ENCODE measurements at regions not wholly inside any gene's neighbourhood (a gene's known extent, or its start where the extent isn't known, plus 50 kb on each side); places are given as distances from the start of the nearest gene placed in this dataset.
"Not testable (repeated sequence)": the region's sequence is repeated elsewhere in the genome, so short reads cannot be mapped to it uniquely, and the experiment has no call there.

DNA sequence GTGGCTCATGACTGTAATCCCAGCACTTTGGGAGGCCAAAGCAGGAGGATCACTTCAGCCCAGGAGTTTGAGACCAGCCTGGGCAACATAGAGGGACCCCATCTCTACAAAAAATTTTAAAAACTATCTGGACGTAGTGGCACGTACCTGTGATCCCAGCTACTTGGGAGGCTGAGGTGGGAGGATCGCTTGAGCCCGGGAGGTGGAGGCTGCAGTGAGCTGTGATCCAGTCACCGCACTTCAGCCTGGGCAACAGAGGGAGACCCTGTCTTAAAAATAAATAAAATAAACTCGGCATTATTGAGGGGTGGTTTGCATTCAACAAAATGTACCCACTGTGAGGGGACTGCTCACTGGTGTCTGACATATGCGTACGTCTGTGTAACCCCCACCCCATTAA is 79.5 kb upstream of the GSE1 start:
- not testable (repeated sequence) for DNase-seq

GRCh38 chr16:85534536-85535351 is 78.4 kb upstream of the GSE1 start:
- no peak for DNase-seq

GRCh38 chr16:85535352-85536072 is 77.6 kb upstream of the GSE1 start:
- no peak for DNase-seq

GRCh38 chr16:85536073-85536410 is 77.1 kb upstream of the GSE1 start:
- no peak for DNase-seq

GRCh38 chr16:85536411-85537330 is 76.5 kb upstream of the GSE1 start:
- no peak for DNase-seq

DNA sequence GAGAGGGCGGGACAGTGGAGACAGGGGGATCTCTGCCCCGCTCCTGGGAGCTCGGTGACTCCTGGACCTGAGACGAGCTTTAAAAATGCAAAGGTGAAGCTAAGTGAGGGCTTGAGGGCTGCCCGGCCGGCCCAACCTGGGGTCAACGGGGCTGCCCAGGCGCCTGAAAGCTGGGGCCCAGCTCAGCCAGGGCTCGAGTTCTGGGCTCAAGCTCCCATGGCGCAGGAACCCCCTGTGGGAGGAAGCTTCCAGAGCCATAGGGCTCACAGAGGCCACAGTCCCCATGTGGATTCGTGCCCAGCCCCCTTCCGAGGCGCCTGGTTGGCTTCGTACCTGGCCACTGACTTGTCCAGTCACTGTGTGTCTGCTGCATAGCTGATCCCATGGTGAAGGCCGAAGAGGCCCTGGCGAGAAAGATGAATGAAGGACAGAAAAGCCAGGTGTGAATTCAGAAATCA is 75.8 kb upstream of the GSE1 start:
- no peak for DNase-seq

GRCh38 chr16:85537795-85538401 is 75.2 kb upstream of the GSE1 start:
- no peak for DNase-seq

DNA sequence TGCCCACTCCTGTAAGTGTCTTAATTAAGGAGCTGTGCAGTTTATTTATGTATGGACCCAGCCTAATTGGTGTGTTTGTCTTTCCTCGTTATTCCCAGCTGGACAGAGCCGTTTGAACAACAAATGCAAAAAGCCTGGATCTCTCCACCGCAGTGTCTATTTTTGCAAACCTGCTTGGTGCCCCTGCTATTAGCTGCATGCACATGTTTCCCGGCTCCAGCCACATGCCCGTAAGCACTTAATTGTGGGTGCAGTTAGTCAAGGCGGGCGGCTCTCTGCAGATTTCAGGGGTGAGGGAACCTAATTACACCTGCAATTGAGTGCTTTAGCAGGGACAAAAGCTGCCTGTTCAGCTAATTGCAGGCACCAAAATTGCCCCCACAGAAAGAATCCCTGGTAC is 74.0 kb upstream of the GSE1 start:
- DNase-seq = no peak

- DNase-seq = no peak
These were observed 73.4 kb upstream of the GSE1 start for GRCh38 chr16:85539629-85540291.

- no peak for DNase-seq
These were observed 71.9 kb upstream of the GSE1 start for GRCh38 chr16:85541181-85541580.

GRCh38 chr16:85541619-85541979 is 71.5 kb upstream of the GSE1 start:
- DNase-seq = no peak

- DNase-seq = peak; percentile 55
These were observed 70.9 kb upstream of the GSE1 start for GRCh38 chr16:85541980-85542900.

GRCh38 chr16:85543536-85543935 is 69.6 kb upstream of the GSE1 start:
- no peak for DNase-seq

- no peak for DNase-seq
These were observed 69.1 kb upstream of the GSE1 start for GRCh38 chr16:85544016-85544415.

DNA sequence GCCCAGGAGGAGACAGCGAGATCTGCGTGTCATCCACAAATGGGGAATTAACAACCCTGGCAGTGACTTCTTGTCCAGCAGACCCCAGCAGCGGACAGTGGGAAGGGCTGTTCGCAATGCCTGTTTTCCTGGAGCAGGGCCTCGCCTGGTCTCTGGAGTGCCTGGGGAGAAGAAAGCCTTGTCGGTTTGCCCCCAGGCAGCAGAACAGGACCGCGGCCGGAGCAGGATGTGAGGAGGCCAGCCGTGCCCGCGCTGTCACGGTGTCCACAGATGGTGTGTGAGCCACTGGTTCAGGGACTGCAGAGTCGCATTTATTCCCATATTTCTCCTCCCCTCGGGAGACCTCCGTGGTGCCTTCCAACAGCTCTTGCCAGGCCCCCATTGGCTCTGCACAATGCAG is 68.5 kb upstream of the GSE1 start:
- DNase-seq = no peak

- DNase-seq = no peak
These were observed 67.8 kb upstream of the GSE1 start for GRCh38 chr16:85545227-85545818.

GRCh38 chr16:85546585-85547447 is 66.3 kb upstream of the GSE1 start:
- no peak for DNase-seq

DNA sequence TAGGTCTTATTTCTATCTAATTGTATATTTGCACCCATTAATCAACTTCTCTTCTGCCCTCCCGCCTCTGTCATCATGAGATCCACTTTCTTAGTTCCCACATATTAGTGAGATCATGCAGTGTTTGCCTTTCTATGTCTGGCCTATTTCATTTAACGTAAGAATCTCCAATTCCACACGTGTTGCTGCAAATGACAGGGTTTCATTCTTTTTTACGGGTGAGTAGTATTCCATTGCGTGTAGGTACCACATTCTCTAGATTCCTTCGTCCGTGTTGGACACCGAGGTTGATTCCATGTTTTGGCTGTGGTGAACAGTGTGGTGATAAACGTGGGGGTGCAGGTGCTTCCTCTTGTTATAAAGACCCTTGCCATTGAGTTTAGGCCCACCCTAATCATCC is 64.7 kb upstream of the GSE1 start:
- no peak for DNase-seq

GRCh38 chr16:85549766-85550421 is 63.2 kb upstream of the GSE1 start:
- DNase-seq = no peak
